Activated T-helper 17 cell treated with anti-CD3 and anti-CD28 coated beads, Interleukin-2, amount 50 U/mL, for 72 hours (primary cell): ENCODE measurements at regions not wholly inside any gene's neighbourhood (a gene's known extent, or its start where the extent isn't known, plus 50 kb on each side); places are given as distances from the start of the nearest gene placed in this dataset.

Source experiments
- ATAC-seq: fragments of 150-1000 bp; cut with Tn5 transposase; replicated peaks from 2 replicates; pipeline ENCODE4 v1.10.0; 2021; ENCODE audit warnings: mild to moderate bottlenecking, moderate library complexity
- H3K27ac Mint-ChIP-seq: one replicate; pipeline ENCODE4 v1.8.0; 2022; ENCODE audit warnings: mixed read lengths
- H3K27me3 Mint-ChIP-seq: one replicate; pipeline ENCODE4 v1.8.0; 2022; ENCODE audit warnings: mixed read lengths
- H3K36me3 Mint-ChIP-seq: one replicate; pipeline ENCODE4 v1.8.0; 2022; ENCODE audit warnings: low read depth, mild to moderate bottlenecking, mixed read lengths
- H3K4me1 Mint-ChIP-seq: one replicate; pipeline ENCODE4 v1.8.0; 2022; ENCODE audit warnings: mixed read lengths
- H3K4me3 Mint-ChIP-seq: one replicate; pipeline ENCODE4 v1.8.0; 2022; ENCODE audit warnings: mild to moderate bottlenecking, mixed read lengths
- H3K9me3 Mint-ChIP-seq: one replicate; pipeline ENCODE4 v1.8.0; 2022; ENCODE audit warnings: mixed read lengths

DNA sequence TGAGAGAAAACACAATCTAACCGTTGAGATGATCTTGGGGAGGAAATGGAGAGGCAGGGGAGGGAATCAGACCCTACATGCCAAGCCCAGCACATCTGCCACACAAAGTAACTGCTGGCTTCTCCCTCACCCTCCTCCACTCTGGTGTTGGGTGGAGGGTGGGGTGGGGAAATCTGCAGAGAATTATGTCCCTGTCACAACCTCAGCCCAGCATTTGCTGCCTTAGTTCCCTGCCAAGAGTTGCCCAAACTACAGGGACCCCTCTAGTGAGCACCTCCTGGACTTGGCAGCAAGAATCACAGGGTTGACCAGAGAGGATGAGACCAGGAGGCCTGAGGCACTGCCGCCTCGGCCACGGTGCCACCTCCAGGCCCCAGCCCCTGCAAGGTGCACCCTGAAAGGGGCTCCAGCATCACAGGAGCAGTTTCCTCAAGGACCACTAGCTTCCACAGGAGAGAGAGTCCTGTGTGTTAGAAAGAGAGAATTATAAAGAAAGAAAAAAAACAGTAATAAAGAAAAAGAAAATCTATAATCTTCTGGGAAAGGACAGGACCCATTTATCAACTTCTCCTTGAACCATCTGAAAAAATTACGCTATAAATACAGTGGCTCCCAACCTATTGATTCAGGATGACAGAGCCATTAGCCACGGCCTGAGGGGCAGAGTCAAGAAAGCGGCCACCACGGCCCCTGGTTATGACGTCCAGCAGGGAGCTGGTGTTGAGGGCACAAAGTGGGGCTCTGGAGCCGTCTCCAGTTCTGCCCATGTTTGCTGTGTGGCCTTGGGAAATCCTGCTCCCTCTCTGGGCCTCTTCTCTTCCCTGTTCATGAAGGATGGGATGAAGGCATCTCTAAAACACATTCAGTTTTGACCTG, 451.7 kb downstream of the MATN1 start:
- Mint-ChIP-seq H3K9me3 (no peaks in the 10 kb centered on the region), H3K36me3 (no peaks in the 10 kb centered on the region), H3K4me3 (no peak overlapping the region), H3K27me3 (peaks cover 12% of the 10 kb centered on the region), H3K4me1 (no peaks in the 10 kb centered on the region), H3K27ac (no peak overlapping the region)
- no peak for ATAC-seq

DNA sequence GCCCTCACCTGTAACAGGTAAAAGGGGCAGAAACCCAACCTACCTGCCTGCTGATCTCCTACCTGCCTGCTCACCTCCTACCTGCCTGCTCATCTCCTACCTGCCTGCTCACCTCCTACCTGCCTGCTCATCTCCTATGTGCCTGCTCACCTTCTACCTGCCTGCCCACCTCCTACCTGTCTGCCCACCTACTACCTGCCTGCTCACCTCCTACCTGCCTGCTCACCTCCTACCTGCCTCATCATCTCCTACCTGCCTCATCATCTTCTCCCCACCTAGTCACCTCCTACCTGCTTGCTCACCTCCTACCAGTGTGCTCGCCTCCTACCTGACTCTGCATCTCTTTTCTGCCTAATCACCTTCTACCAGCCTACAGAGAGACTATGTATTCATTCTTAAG, 452.9 kb downstream of the MATN1 start:
- Mint-ChIP-seq H3K4me1 (no peaks in the 10 kb centered on the region), H3K27me3 (peaks cover 12% of the 10 kb centered on the region), H3K27ac (no peak overlapping the region), H3K4me3 (no peak overlapping the region), H3K9me3 (no peaks in the 10 kb centered on the region), H3K36me3 (no peaks in the 10 kb centered on the region)
- no peak for ATAC-seq

DNA sequence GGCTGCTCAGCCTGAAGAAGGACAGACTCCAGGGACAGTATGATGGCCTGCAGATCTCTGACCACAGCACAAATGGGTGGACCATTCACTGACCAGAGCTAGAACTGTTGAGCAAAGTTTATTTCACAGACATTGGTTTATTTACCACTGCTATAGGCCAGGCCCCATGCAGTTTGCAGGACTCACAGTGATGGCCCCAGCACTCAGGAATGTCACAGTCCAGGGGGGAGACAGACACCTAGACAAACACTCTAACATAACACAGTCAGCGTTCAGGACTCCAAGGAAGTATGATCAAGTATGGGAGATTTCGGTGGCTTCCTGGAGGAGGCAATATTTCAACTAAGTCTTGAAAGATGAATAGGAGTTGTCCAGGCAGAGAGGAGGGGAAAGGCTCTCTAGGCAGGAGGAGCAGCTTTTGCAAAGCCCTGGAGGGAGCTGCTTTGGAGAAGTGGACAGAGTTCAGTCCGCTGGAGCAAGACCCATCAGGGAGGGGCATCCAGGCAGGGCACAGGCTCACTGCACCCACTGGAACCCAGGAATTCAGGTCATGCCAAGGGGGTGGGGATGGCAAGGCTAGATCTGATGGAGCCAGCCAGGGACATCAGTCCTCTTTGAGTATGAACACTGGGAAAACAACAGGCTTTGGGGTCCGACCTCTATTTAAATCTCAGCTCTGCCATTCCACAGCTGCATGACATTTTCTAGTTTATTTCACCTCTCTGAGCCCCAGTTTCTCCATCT, 454.3 kb downstream of the MATN1 start:
- no peaks in the 10 kb centered on the region for H3K9me3 Mint-ChIP-seq
- no peak overlapping the region for H3K27ac Mint-ChIP-seq

DNA sequence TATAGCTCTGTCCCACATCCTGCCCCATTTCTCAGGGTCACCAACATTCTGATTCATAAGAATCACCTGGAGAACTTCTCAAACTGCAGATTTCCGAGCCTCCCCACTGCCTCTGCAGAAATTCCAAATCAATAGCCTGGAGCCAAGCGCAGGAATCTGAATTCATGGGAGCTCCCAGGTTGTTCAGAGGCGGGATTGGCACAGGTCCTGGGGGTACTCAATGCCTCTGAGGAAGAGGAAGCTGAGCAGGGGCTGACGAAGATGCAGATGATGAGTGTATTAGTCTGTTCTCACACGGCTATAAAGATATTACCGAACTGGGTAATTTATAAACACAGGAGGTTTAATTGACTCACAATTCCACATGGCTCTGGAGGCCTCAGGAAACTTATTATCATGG, 455.5 kb downstream of the MATN1 start:
- H3K27ac Mint-ChIP-seq, result no peak overlapping the region
- no peaks in the 10 kb centered on the region for H3K36me3 Mint-ChIP-seq
- H3K9me3 Mint-ChIP-seq, result no peaks in the 10 kb centered on the region
- no peak overlapping the region for H3K4me3 Mint-ChIP-seq
- no peak for ATAC-seq
- no peaks in the 10 kb centered on the region for H3K4me1 Mint-ChIP-seq
- peaks cover 12% of the 10 kb centered on the region for H3K27me3 Mint-ChIP-seq

More for the DNA sequence above, 454.3 kb downstream of the MATN1 start:
- no peaks in the 10 kb centered on the region for H3K36me3 Mint-ChIP-seq
- ATAC-seq, result no peak
- no peaks in the 10 kb centered on the region for H3K4me1 Mint-ChIP-seq
- H3K4me3 Mint-ChIP-seq, result no peak overlapping the region
- H3K27me3 Mint-ChIP-seq, result peaks cover 12% of the 10 kb centered on the region

DNA sequence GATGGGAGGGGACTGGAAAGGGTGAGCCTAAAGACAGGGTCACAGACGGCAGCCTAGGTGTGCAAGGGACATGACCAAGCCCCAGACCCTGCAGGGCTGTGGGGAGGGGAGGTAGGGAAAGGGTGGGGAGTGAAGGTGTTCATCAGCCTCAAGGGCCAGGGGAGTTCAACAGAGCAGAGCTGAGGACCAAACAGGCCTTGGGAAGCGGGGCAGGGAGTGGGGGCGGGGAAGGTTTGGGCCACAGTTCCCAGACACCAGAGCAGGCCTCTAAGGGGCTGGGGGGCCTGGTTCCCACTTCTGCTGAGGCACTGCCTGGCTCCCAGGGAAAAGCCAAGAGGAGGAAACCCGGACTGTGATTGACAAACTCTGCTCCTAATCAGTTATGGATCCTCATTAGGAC, 456.3 kb downstream of the MATN1 start:
- no peak overlapping the region for H3K27ac Mint-ChIP-seq
- H3K4me1 Mint-ChIP-seq, result no peaks in the 10 kb centered on the region
- no peak for ATAC-seq
- no peak overlapping the region for H3K4me3 Mint-ChIP-seq
- no peaks in the 10 kb centered on the region for H3K9me3 Mint-ChIP-seq
- peaks cover 8% of the 10 kb centered on the region for H3K27me3 Mint-ChIP-seq
- no peaks in the 10 kb centered on the region for H3K36me3 Mint-ChIP-seq

DNA sequence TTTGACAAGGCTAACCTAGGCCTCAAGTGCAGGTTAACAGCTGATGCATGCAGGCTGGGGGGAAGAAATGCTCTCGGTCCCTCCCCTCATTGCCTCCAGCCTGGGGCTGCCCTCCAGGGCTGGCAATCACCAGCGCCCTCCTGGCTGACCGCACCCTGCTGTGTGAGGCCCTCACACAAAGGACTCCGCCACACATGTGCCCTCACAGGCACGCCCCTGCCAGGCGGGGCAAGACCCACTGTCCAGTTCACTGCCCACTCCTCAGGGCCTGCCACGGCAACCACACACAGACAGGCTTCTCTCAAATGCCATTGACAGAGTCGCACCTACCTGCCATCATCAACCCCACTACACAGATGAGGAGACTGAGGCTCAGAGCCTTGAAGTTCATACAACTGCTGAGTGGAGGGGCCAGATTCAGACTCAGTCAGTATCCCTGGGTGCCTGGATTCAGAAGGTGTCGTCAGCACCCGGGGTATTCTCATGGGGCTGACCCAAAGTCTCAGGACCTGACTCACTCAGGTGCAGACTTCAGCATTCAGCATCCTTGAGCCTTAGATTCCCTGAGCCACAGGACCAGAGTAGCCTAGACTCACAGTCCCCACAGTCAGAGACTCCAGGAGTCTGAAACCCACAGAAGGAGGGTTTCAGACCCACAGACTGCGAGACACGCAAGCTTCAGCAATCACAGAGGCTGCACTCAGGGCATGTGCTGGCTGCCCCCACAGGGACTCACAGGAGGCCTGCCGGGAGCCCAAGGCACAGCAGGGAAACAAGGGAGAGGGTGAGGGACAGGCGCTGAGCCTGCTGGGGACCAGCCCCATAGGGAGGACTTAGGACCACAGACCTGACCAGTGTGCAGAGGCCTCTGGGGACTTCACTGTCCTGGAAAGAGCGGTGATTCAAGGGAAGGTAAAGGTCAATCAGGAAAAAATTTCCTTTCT, 458.0 kb downstream of the MATN1 start:
- Mint-ChIP-seq H3K36me3 (no peaks in the 10 kb centered on the region), H3K27ac (no peak overlapping the region), H3K4me1 (no peaks in the 10 kb centered on the region), H3K9me3 (peaks cover 6% of the 10 kb centered on the region), H3K4me3 (no peak overlapping the region), H3K27me3 (peaks cover 8% of the 10 kb centered on the region)
- no peak for ATAC-seq

DNA sequence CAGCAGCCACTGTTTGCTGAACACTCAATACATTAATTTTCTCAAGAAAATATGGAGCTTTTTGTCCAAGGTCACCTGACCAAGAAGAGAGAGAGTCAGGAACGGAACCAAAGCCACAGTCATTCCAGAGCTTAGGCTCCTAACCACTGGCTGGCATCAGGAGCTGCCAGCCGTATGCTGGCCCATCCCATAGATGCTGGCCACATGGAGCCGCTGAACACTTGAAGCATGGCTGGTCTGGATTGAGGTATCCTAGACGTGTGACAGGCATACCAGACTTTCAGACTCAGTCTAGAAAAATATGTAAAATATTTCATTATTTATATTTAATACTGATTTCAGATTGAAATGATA, 458.7 kb downstream of the MATN1 start:
- no peak overlapping the region for H3K4me3 Mint-ChIP-seq
- no peaks in the 10 kb centered on the region for H3K4me1 Mint-ChIP-seq
- H3K27me3 Mint-ChIP-seq, result peaks cover 5% of the 10 kb centered on the region
- no peaks in the 10 kb centered on the region for H3K36me3 Mint-ChIP-seq
- peaks cover 6% of the 10 kb centered on the region for H3K9me3 Mint-ChIP-seq
- no peak overlapping the region for H3K27ac Mint-ChIP-seq
- ATAC-seq, result no peak

DNA sequence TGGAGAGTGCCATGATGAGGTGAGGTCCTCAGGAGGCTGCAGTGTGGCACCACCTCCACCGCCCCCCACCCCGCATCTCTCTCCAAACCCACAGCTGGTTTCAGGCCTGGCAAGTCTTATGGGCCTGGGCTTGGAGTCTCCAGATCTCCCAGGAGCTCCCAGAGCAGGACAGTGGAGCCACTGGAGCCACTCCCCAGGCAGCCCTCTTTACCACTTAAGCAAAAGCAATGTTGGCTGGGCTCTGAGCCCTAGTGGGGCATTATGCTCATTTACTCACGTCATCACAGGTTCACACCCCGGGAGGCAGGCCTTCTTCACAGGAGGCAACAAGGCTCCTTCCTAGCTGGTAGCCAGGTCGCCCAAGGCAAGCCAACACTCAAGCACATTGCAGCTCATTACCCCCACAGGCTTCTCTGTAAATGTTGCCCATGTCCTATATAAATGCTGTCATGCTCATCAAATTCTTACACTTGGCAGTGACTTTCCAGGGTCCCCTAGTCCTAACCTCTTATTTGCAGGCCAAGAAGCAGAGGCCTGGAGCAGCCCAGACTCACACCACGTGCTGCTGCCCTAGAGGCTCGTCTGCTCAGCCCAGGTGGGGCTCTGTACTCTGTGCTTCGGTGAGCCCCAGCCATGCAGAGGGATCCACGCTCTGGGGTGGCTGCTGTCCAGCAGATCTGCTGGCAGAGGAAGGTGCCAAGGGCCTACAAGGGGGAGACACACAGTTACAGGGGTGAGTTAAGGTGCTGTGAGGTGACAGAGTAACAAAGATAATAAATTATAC, 459.3 kb downstream of the MATN1 start:
- Mint-ChIP-seq H3K9me3 (peaks cover 6% of the 10 kb centered on the region), H3K27me3 (peaks cover 5% of the 10 kb centered on the region), H3K36me3 (no peaks in the 10 kb centered on the region), H3K4me1 (no peaks in the 10 kb centered on the region), H3K4me3 (no peak overlapping the region), H3K27ac (no peak overlapping the region)
- ATAC-seq, result no peak

DNA sequence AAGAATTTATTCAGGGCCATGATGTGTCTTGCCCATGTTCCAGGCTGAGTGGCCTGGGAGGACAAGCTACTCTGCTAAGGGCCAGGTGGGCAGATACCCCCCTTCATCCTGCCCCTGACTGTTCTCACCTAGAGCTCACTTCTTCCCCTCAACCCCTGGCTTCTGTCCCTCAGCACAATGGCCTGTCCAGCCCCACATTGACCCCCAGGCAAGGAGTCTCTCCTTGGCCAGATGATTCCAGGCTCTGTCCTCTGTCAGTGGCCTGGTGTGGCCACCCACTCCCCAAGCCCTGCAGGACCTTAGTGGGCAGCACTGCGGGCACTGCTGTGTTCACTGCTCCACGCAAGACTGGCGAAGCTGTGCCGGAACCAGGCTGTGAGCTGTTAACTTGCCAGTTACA, 460.0 kb downstream of the MATN1 start:
- ATAC-seq, result no peak
- Mint-ChIP-seq H3K9me3 (peaks cover 6% of the 10 kb centered on the region), H3K4me1 (no peaks in the 10 kb centered on the region), H3K4me3 (no peak overlapping the region), H3K27ac (no peak overlapping the region), H3K27me3 (peaks cover 5% of the 10 kb centered on the region), H3K36me3 (no peaks in the 10 kb centered on the region)

DNA sequence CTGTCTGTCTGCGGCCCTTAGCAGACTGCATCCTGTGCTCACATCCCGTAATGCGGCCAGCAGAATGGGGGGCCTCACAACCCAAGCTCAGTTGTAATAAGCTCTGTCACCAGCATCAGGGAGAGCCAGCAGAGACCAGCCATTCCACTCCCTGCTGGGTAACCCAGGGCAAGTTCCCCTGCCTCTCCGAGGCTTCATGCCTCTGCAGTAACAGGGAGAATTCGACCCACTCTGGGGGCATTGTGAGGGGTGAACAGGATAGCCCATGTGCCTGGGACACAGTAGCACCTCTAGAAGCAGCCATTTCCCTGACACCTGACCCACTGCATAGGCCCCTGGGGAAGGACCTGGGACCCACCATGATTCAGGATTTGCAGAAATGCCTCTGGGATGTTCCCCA, 461.2 kb downstream of the MATN1 start:
- Mint-ChIP-seq H3K27ac (no peak overlapping the region), H3K4me1 (no peaks in the 10 kb centered on the region), H3K4me3 (no peak overlapping the region), H3K9me3 (peaks cover 6% of the 10 kb centered on the region), H3K27me3 (no peaks in the 10 kb centered on the region), H3K36me3 (no peaks in the 10 kb centered on the region)
- ATAC-seq, result no peak

DNA sequence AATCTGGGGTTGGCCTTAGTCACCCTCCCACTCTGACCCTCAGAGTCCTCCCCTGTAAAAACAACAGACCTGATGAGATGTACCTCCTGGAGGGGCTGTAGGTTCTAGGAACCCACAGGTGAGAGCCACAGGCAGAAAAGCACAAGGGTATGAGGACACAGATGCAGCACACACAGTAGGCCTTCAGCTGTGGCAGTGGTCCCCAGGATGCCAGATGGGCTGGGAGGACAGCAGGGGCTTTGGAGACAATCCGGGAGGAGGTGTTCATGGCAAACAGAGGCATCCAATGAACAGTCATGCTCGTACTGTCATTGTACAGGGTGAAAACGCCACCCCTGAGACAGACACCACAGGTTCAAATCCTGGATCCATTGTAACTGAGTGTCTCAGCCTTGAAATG, 463.1 kb downstream of the MATN1 start:
- no peak overlapping the region for H3K27ac Mint-ChIP-seq
- no peak overlapping the region for H3K4me3 Mint-ChIP-seq
- no peaks in the 10 kb centered on the region for H3K36me3 Mint-ChIP-seq
- H3K9me3 Mint-ChIP-seq, result peaks cover 6% of the 10 kb centered on the region
- H3K4me1 Mint-ChIP-seq, result no peaks in the 10 kb centered on the region
- H3K27me3 Mint-ChIP-seq, result peaks cover 3% of the 10 kb centered on the region
- ATAC-seq, result no peak

DNA sequence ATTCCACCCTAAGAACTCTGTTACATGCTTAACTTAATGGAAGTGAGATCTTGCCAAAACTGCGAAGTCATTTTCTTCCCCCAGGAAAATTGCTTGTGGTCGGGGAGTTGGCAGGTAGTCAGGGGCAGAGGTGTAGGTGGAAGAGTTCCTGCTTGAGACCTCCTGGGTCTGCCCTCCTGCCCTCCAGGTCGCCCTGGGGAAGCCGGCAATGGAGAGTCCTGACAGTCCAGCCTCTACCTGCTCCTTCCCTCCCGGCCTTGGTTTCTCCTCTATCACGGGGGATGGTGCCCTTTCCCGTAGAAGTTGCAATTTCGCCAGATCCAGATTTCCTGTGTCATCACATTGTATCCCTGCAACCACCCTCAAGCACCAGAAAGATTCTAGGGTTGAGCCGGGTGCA, 463.8 kb downstream of the MATN1 start:
- no peaks in the 10 kb centered on the region for H3K36me3 Mint-ChIP-seq
- H3K4me3 Mint-ChIP-seq, result no peak overlapping the region
- ATAC-seq, result no peak
- no peak overlapping the region for H3K27ac Mint-ChIP-seq
- H3K4me1 Mint-ChIP-seq, result no peaks in the 10 kb centered on the region
- H3K9me3 Mint-ChIP-seq, result peaks cover 6% of the 10 kb centered on the region
- H3K27me3 Mint-ChIP-seq, result peaks cover 4% of the 10 kb centered on the region

DNA sequence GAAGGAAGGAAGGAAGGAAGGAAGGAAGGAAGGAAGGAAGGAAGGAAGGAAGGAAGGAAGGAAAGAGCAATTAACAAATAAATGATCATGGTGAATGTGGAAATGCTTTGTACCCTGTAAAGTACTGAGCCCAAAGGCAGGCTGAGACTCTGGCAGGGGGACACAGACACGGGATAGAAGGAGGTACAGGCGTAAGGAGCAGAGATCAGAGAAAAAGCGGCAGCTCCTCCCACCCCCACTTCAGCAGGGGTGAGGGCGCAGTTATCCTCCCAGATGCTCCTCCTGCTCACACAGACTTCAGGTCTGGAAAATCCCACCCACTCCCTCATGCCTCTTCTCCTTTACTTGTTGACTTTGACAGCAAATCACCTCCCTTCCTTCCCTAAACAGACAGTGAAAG, 464.5 kb downstream of the MATN1 start:
- Mint-ChIP-seq H3K27ac (no peak overlapping the region), H3K27me3 (peaks cover 9% of the 10 kb centered on the region), H3K36me3 (no peaks in the 10 kb centered on the region), H3K4me3 (no peak overlapping the region), H3K9me3 (peaks cover 6% of the 10 kb centered on the region), H3K4me1 (no peaks in the 10 kb centered on the region)
- ATAC-seq, result no peak

DNA sequence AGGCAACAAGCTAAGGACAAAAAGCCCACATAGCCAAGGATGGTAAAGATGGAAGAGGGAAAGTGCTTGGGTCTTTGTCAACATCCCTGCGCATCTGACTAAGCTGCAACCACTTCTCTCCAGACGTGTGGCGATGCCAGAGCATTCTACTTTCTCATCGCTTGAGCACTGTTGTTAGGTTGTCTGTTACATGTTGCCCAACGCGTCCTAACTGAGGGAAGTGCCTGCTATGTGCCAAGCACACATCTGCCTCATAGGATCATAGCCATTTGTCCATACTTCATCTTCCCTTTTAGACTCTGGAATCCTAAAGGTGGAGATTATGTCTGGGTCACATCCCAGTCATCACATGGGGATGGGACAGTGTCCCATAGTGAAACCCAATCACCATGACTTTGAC, 464.9 kb downstream of the MATN1 start:
- peaks cover 6% of the 10 kb centered on the region for H3K9me3 Mint-ChIP-seq

More for the DNA sequence above, 464.9 kb downstream of the MATN1 start:
- no peaks in the 10 kb centered on the region for H3K4me1 Mint-ChIP-seq
- ATAC-seq, result no peak
- H3K27ac Mint-ChIP-seq, result no peak overlapping the region
- peaks cover 12% of the 10 kb centered on the region for H3K27me3 Mint-ChIP-seq
- H3K36me3 Mint-ChIP-seq, result no peaks in the 10 kb centered on the region
- no peak overlapping the region for H3K4me3 Mint-ChIP-seq
